GM12865 (cell line): ENCODE measurements at regions not wholly inside any gene's neighbourhood (a gene's known extent, or its start where the extent isn't known, plus 50 kb on each side); places are given as distances from the start of the nearest gene placed in this dataset.
A peak's percentile ranks its signal among the peaks of the same experiment; 100 is the strongest.

ENCODE experiments used
- DNase-seq: peaks from one replicate; pipeline ENCODE4 v3.0.0; 2010; ENCODE audit warnings: low read depth
- H3K4me3 ChIP-seq: 2 replicates; pipeline ENCODE4 v1.5.1; 2011; ENCODE audit warnings: mild to moderate bottlenecking, low read depth, low read length, control low read depth
- CTCF ChIP-seq: IDR thresholded peaks from 2 replicates; pipeline ENCODE4 v1.5.1; 2011; ENCODE audit warnings: low read length, control low read depth, low read depth, inconsistent platforms; ENCODE audit not compliant: insufficient read depth; ENCODE audit errors: missing control alignments

GRCh38 chr12:126734296-126734695, 1532.7 kb upstream of the TMEM132C start:
- no peak overlapping the region for H3K4me3 ChIP-seq
- TF ChIP-seq CTCF: no peak
- no peak for DNase-seq

- DNase-seq: no peak
- TF ChIP-seq CTCF: no peak
- H3K4me3 ChIP-seq: no peak overlapping the region
These were observed 1532.3 kb upstream of the TMEM132C start for GRCh38 chr12:126734710-126735109.

- H3K4me3 ChIP-seq: no peak overlapping the region
- no peak for TF ChIP-seq CTCF
- no peak for DNase-seq
These were observed 1525.3 kb upstream of the TMEM132C start for GRCh38 chr12:126741536-126742240.

- TF ChIP-seq CTCF: no peak
- DNase-seq: no peak
- no peak overlapping the region for H3K4me3 ChIP-seq
These were observed 1524.7 kb upstream of the TMEM132C start for GRCh38 chr12:126742241-126742641.

GRCh38 chr12:126747530-126748149, 1519.3 kb upstream of the TMEM132C start:
- no peak overlapping the region for H3K4me3 ChIP-seq
- peak; percentile 49 for DNase-seq
- peak; percentile 87 for TF ChIP-seq CTCF

- TF ChIP-seq CTCF: no peak
- DNase-seq: no peak
- H3K4me3 ChIP-seq: no peak overlapping the region
These were observed 1514.9 kb upstream of the TMEM132C start for GRCh38 chr12:126752021-126752420.
